CD4-positive, CD25-positive, alpha-beta regulatory T cell (primary cell): ENCODE measurements at regions not wholly inside any gene's neighbourhood (a gene's known extent, or its start where the extent isn't known, plus 50 kb on each side); places are given as distances from the start of the nearest gene placed in this dataset.

ENCODE experiments used
- ATAC-seq, 2 donors: fragments of 150-1000 bp; cut with Tn5 transposase; one replicate each; pipeline ENCODE4 v1.10.0; 2021; ENCODE audit warnings: low read depth in 2 of 2, moderate number of reproducible peaks in 2 of 2, moderate library complexity in 1 of 2
- DNase-seq, 3 donors: peaks; one replicate each; pipeline versions ENCODE4 v3.0.0 to v3.0.0-alpha.2; 2012 to 2022; ENCODE audit warnings: mixed read lengths in 1 of 3
- H3K27ac ChIP-seq: one replicate; pipeline ENCODE4 v1.7.0; 2013; ENCODE audit warnings: mild to moderate bottlenecking, low read length; ENCODE audit not compliant: insufficient read depth, poor library complexity, severe bottlenecking
- H3K27me3 ChIP-seq: one replicate; pipeline ENCODE4 v1.7.0; 2013; ENCODE audit warnings: low read length; ENCODE audit not compliant: control insufficient read depth, insufficient read depth
- H3K36me3 ChIP-seq: one replicate; pipeline ENCODE4 v1.7.0; 2013; ENCODE audit warnings: mild to moderate bottlenecking, low read length, moderate library complexity; ENCODE audit not compliant: control insufficient read depth, insufficient read depth
- H3K4me1 ChIP-seq: 2 replicates; pipeline ENCODE4 v1.7.0; 2013; ENCODE audit warnings: mild to moderate bottlenecking, low read length; ENCODE audit not compliant: insufficient read depth, control insufficient read depth, poor library complexity, severe bottlenecking
- H3K4me3 ChIP-seq: one replicate; pipeline ENCODE4 v1.7.0; 2013; ENCODE audit warnings: low read depth, mild to moderate bottlenecking, low read length, moderate library complexity
- H3K9me3 ChIP-seq, 2 experiments: 1 replicate in 1 of 2; 2 replicates in 1 of 2; pipeline ENCODE4 v1.7.0; 2013; ENCODE audit warnings: low read length in 2 of 2, mild to moderate bottlenecking in 1 of 2, moderate library complexity in 1 of 2; ENCODE audit not compliant: control insufficient read depth in 2 of 2
- H3K27ac Mint-ChIP-seq, 3 donors: one replicate each; pipeline ENCODE4 v1.8.0; 2020 to 2022; ENCODE audit warnings: mild to moderate bottlenecking in 3 of 3, mixed read lengths in 3 of 3, moderate library complexity in 2 of 3
- H3K27me3 Mint-ChIP-seq: one replicate; pipeline ENCODE4 v1.8.0; 2022; ENCODE audit warnings: mild to moderate bottlenecking, mixed read lengths
- H3K36me3 Mint-ChIP-seq: one replicate; pipeline ENCODE4 v1.8.0; 2020; ENCODE audit warnings: mixed read lengths
- H3K4me1 Mint-ChIP-seq, 4 donors: one replicate each; pipeline ENCODE4 v1.8.0; 2020 to 2022; ENCODE audit warnings: mixed read lengths in 4 of 4, mild to moderate bottlenecking in 1 of 4
- H3K4me3 Mint-ChIP-seq, 4 donors: one replicate each; pipeline ENCODE4 v1.8.0; 2020 to 2022; ENCODE audit warnings: mild to moderate bottlenecking in 4 of 4, mixed read lengths in 4 of 4, moderate library complexity in 3 of 4
- H3K9me3 Mint-ChIP-seq, 7 donors: one replicate each; pipeline ENCODE4 v1.8.0; 2020 to 2022; ENCODE audit warnings: mixed read lengths in 7 of 7, mild to moderate bottlenecking in 3 of 7, moderate library complexity in 2 of 7

- peaks cover 0 to 2% (median 0%) of the 10 kb centered on the region in 7 donors for H3K9me3 Mint-ChIP-seq
- no peak overlapping the region for H3K27ac ChIP-seq
- DNase-seq (no peak), ATAC-seq (no peak)
- H3K27me3 Mint-ChIP-seq: no peaks in the 10 kb centered on the region
- no peaks in the 10 kb centered on the region for H3K9me3 ChIP-seq
- H3K4me3 ChIP-seq: no peak overlapping the region
- no peaks in the 10 kb centered on the region for H3K36me3 ChIP-seq
- H3K27me3 ChIP-seq: no peaks in the 10 kb centered on the region
- no peaks in the 10 kb centered on the region for H3K4me1 ChIP-seq
- peaks cover 0 to 15% (median 6%) of the 10 kb centered on the region in 4 donors for H3K4me1 Mint-ChIP-seq
- no peak overlapping the region for H3K27ac Mint-ChIP-seq
- no peak overlapping the region for H3K4me3 Mint-ChIP-seq
- no peaks in the 10 kb centered on the region for H3K36me3 Mint-ChIP-seq
Observed at GRCh38 chr14:76938092-76938500, 90.4 kb downstream of the IRF2BPL start.

GRCh38 chr14:76937181-76938091, 91.1 kb downstream of the IRF2BPL start:
- Histone ChIP-seq H3K36me3 (no peaks in the 10 kb centered on the region), H3K27ac (no peak overlapping the region), H3K27me3 (no peaks in the 10 kb centered on the region), H3K4me1 (no peaks in the 10 kb centered on the region), H3K9me3 (no peaks in the 10 kb centered on the region), H3K4me3 (no peak overlapping the region)
- peaks cover 0 to 2% (median 0%) of the 10 kb centered on the region in 7 donors for H3K9me3 Mint-ChIP-seq
- H3K4me1 Mint-ChIP-seq: peaks cover under 1 to 16% (median 8%) of the 10 kb centered on the region in 4 donors
- no peak overlapping the region for H3K4me3 Mint-ChIP-seq
- DNase-seq: no peak
- H3K27me3 Mint-ChIP-seq: no peaks in the 10 kb centered on the region
- peak overlapping the region in 2 of 3 donors; percentile 20 to 36 for H3K27ac Mint-ChIP-seq
- no peak for ATAC-seq
- no peaks in the 10 kb centered on the region for H3K36me3 Mint-ChIP-seq

GRCh38 chr14:76936483-76936882, 92.0 kb downstream of the IRF2BPL start:
- H3K4me3 ChIP-seq: no peak overlapping the region
- ATAC-seq: no peak
- H3K27ac Mint-ChIP-seq: peak overlapping the region in 1 of 3 donors; percentile 40

GRCh38 chr14:76933515-76933914, 95.0 kb downstream of the IRF2BPL start:
- Mint-ChIP-seq H3K9me3 (no peaks in the 10 kb centered on the region), H3K27me3 (no peaks in the 10 kb centered on the region), H3K27ac (peak overlapping the region; percentile 32 to 88 (median 82)), H3K4me1 (peaks cover 10 to 49% (median 35%) of the 10 kb centered on the region in 4 donors), H3K36me3 (no peaks in the 10 kb centered on the region), H3K4me3 (no peak overlapping the region)
- H3K9me3 ChIP-seq: no peaks in the 10 kb centered on the region
- H3K36me3 ChIP-seq: no peaks in the 10 kb centered on the region
- DNase-seq (no peak), ATAC-seq (no peak)
- H3K4me1 ChIP-seq: peaks cover 33% of the 10 kb centered on the region
- no peak overlapping the region for H3K27ac ChIP-seq
- H3K4me3 ChIP-seq: no peak overlapping the region
- no peaks in the 10 kb centered on the region for H3K27me3 ChIP-seq

More at GRCh38 chr14:76936483-76936882, 92.0 kb downstream of the IRF2BPL start:
- H3K27ac ChIP-seq: no peak overlapping the region
- H3K27me3 ChIP-seq: no peaks in the 10 kb centered on the region
- Mint-ChIP-seq H3K36me3 (no peaks in the 10 kb centered on the region), H3K9me3 (peaks cover 0 to 2% (median 0%) of the 10 kb centered on the region in 7 donors), H3K27me3 (no peaks in the 10 kb centered on the region), H3K4me3 (no peak overlapping the region), H3K4me1 (peaks cover 4 to 20% (median 15%) of the 10 kb centered on the region in 4 donors)
- H3K9me3 ChIP-seq: no peaks in the 10 kb centered on the region
- DNase-seq: no peak
- peaks cover 3% of the 10 kb centered on the region for H3K4me1 ChIP-seq
- H3K36me3 ChIP-seq: no peaks in the 10 kb centered on the region

- ATAC-seq (no peak), DNase-seq (no peak)
- Histone ChIP-seq H3K4me1 (peaks cover 50% of the 10 kb centered on the region), H3K4me3 (no peak overlapping the region), H3K27ac (no peak overlapping the region), H3K9me3 (no peaks in the 10 kb centered on the region), H3K36me3 (no peaks in the 10 kb centered on the region), H3K27me3 (no peaks in the 10 kb centered on the region)
- H3K4me3 Mint-ChIP-seq: peak overlapping the region; percentile 30 to 89 (median 81)
- no peaks in the 10 kb centered on the region for H3K27me3 Mint-ChIP-seq
- H3K9me3 Mint-ChIP-seq: no peaks in the 10 kb centered on the region
- H3K4me1 Mint-ChIP-seq: peaks cover 17 to 66% (median 46%) of the 10 kb centered on the region in 4 donors
- H3K36me3 Mint-ChIP-seq: no peaks in the 10 kb centered on the region
- peak overlapping the region; percentile 43 to 92 (median 80) for H3K27ac Mint-ChIP-seq
Observed at GRCh38 chr14:76931631-76932402, 96.7 kb downstream of the IRF2BPL start.

GRCh38 chr14:76930549-76930948, 98.0 kb downstream of the IRF2BPL start:
- no peaks in the 10 kb centered on the region for H3K9me3 ChIP-seq
- Mint-ChIP-seq H3K4me3 (peak overlapping the region in 3 of 4 donors; percentile 63 to 86 (median 72)), H3K36me3 (no peaks in the 10 kb centered on the region), H3K9me3 (no peaks in the 10 kb centered on the region), H3K27ac (peak overlapping the region; percentile 83 to 97 (median 92)), H3K4me1 (peaks cover 23 to 78% (median 53%) of the 10 kb centered on the region in 4 donors), H3K27me3 (no peaks in the 10 kb centered on the region)
- no peaks in the 10 kb centered on the region for H3K36me3 ChIP-seq
- H3K4me1 ChIP-seq: peaks cover 62% of the 10 kb centered on the region
- H3K27ac ChIP-seq: peak overlapping the region; percentile 67
- no peak for ATAC-seq
- DNase-seq: peak in 1 of 3 donors; percentile 29
- no peaks in the 10 kb centered on the region for H3K27me3 ChIP-seq
- no peak overlapping the region for H3K4me3 ChIP-seq

- H3K9me3 ChIP-seq: no peaks in the 10 kb centered on the region
- DNase-seq (peak; percentile 56 to 87 (median 70)), ATAC-seq (peak; percentile 68 to 73)
- no peaks in the 10 kb centered on the region for H3K36me3 Mint-ChIP-seq
- no peaks in the 10 kb centered on the region for H3K27me3 ChIP-seq
- no peaks in the 10 kb centered on the region for H3K36me3 ChIP-seq
- H3K27me3 Mint-ChIP-seq: no peaks in the 10 kb centered on the region
- H3K27ac ChIP-seq: peak overlapping the region; percentile 67
- H3K4me1 Mint-ChIP-seq: peaks cover 26 to 83% (median 54%) of the 10 kb centered on the region in 4 donors
- H3K9me3 Mint-ChIP-seq: no peaks in the 10 kb centered on the region
- peak overlapping the region; percentile 91 to 97 (median 92) for H3K27ac Mint-ChIP-seq
- H3K4me3 Mint-ChIP-seq: peak overlapping the region; percentile 68 to 86 (median 80)
- peak overlapping the region; percentile 53 for H3K4me3 ChIP-seq
- H3K4me1 ChIP-seq: peaks cover 63% of the 10 kb centered on the region
Observed at GRCh38 chr14:76929927-76930326, 98.6 kb downstream of the IRF2BPL start.
